IPS DF 6.9 (cell line): ENCODE measurements at regions not wholly inside any gene's neighbourhood (a gene's known extent, or its start where the extent isn't known, plus 50 kb on each side); places are given as distances from the start of the nearest gene placed in this dataset.

Experiments
- DNase-seq: peaks from one replicate; pipeline ENCODE4 v3.0.0-alpha.2; 2013; ENCODE audit warnings: low read depth, low spot score
- H3K27ac ChIP-seq: one replicate; pipeline ENCODE4 v1.5.1; 2013; ENCODE audit warnings: low read length, control low read depth
- H3K27me3 ChIP-seq: 2 replicates; pipeline ENCODE4 v1.6.1; 2013; ENCODE audit warnings: mild to moderate bottlenecking, low read length; ENCODE audit not compliant: control insufficient read depth, insufficient read depth
- H3K36me3 ChIP-seq: 2 replicates; pipeline ENCODE4 v1.6.1; 2013; ENCODE audit warnings: low read length; ENCODE audit not compliant: control insufficient read depth, insufficient read depth
- H3K4me1 ChIP-seq: 2 replicates; pipeline ENCODE4 v1.6.1; 2013; ENCODE audit warnings: low read length; ENCODE audit not compliant: control insufficient read depth, insufficient read depth
- H3K4me3 ChIP-seq: 2 replicates; pipeline ENCODE4 v1.5.1; 2013; ENCODE audit warnings: mild to moderate bottlenecking, low read length
- H3K9me3 ChIP-seq: 2 replicates; pipeline ENCODE4 v1.6.1; 2013; ENCODE audit warnings: low read length, inconsistent platforms; ENCODE audit not compliant: control insufficient read depth, insufficient read depth
- WGBS: extraction: QIAGEN DNeasy Blood & Tissue Kit; methylation state at CpG from one replicate; pipeline ENCODE4 v1.1.7; 2013; ENCODE audit warnings: mixed read lengths, missing lambda C conversion rate; ENCODE audit not compliant: insufficient read length, insufficient coverage; 5-methylcytosine and 5-hydroxymethylcytosine counted together

DNA sequence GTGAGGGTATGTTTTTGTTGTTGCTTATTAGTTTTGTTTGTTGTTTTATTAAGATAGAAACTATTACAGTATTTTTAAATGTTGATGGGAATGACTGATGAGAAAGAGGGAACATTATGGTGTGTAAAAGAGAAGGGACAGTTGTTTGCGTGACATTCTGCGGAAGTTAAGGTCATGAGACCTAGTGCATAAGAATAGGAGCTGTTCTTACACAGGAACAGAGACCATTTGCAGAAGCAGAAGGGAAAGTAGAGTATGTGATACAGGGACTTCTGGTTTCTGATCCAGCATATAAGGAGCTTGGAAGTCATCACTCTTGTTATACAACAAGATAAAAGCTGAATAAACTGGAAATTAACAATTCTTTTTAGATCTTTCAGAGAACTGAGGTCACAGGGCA is 299.2 kb upstream of the API5 start:
- no peaks in the 10 kb centered on the region for H3K36me3 ChIP-seq
- no peak for DNase-seq
- no CpG with 5 or more reads among the region's 2 CpGs for WGBS
- H3K4me1 ChIP-seq = no peaks in the 10 kb centered on the region
- no peak overlapping the region for H3K27ac ChIP-seq
- no peaks in the 10 kb centered on the region; the same call in 1 of the 2 replicates for H3K9me3 ChIP-seq
- H3K4me3 ChIP-seq = no peak overlapping the region
- no peaks in the 10 kb centered on the region for H3K27me3 ChIP-seq

DNA sequence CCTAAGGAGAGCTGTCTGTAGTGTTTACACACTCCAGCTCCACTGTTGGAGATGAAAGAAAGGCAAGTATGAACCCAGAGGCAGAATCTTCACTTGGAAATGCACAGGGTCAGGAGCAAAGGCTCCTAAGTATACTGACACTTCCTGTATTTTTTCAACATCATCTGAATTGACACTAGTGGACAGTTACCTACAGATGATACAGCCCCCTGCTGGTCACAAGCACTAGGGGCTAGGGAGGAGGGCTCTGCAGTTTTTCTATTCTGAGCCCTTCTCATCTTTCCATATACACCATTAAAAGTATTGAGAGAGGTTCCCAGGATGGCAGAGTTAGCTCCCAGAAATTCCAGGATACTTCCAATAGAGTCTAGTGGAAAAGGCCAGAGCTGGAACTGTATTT is 290.3 kb upstream of the API5 start:
- H3K4me3 ChIP-seq = no peak overlapping the region
- H3K36me3 ChIP-seq = no peaks in the 10 kb centered on the region
- DNase-seq = no peak

DNA sequence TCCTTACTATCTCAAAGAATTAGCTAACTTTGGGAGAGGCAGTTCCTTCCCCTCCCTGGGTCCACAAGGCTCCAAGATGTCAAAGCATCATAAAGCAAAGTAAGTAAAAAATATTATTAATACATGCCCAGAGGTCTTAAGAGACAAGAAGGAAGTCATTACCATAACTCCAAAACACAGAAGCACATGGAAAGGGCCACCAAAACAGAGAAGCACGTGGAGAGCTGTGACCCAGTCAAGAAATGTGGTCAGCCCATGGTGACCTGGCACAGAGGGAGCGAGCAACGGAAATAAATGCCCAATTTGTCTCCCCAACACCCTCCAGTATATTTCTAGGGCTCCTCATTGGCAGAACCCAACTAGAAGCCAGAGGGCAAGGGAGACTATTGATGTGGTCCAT is 277.5 kb upstream of the API5 start:
- Histone ChIP-seq H3K27ac (no peak overlapping the region), H3K4me3 (no peak overlapping the region), H3K36me3 (no peaks in the 10 kb centered on the region), H3K4me1 (no peaks in the 10 kb centered on the region; the same call in 1 of the 2 replicates), H3K9me3 (no peaks in the 10 kb centered on the region), H3K27me3 (no peaks in the 10 kb centered on the region)
- no CpG with 5 or more reads among the region's 3 CpGs for WGBS
- DNase-seq = no peak

More for the DNA sequence above, 290.3 kb upstream of the API5 start:
- H3K27ac ChIP-seq = no peak overlapping the region
- no peaks in the 10 kb centered on the region for H3K27me3 ChIP-seq
- H3K4me1 ChIP-seq = no peaks in the 10 kb centered on the region
- H3K9me3 ChIP-seq = no peaks in the 10 kb centered on the region; the same call in 1 of the 2 replicates

DNA sequence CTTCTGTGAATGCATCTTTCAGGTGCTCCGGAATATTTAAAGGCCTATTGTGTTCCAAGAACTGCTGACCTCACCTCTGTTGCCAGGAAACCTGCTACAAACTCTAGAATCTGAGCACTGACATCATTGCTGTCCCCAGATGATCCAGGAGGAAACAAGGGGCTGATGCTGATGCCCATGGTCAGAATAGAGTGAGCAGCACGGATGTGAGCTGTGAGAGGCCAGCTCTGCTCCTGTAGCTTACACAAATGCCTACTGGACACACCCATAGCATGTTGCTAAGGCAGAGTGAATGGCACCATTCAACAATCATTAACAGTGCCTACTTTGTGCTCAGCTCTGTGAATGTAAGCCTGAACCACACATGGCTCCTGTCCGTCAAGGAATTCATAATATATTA is 276.7 kb upstream of the API5 start:
- H3K4me3 ChIP-seq = no peak overlapping the region
- H3K27ac ChIP-seq = no peak overlapping the region
- no peak for DNase-seq
- H3K4me1 ChIP-seq = no peaks in the 10 kb centered on the region; the same call in 1 of the 2 replicates
- no CpG with 5 or more reads among the region's 3 CpGs for WGBS
- no peaks in the 10 kb centered on the region for H3K9me3 ChIP-seq
- H3K36me3 ChIP-seq = no peaks in the 10 kb centered on the region
- no peaks in the 10 kb centered on the region for H3K27me3 ChIP-seq

DNA sequence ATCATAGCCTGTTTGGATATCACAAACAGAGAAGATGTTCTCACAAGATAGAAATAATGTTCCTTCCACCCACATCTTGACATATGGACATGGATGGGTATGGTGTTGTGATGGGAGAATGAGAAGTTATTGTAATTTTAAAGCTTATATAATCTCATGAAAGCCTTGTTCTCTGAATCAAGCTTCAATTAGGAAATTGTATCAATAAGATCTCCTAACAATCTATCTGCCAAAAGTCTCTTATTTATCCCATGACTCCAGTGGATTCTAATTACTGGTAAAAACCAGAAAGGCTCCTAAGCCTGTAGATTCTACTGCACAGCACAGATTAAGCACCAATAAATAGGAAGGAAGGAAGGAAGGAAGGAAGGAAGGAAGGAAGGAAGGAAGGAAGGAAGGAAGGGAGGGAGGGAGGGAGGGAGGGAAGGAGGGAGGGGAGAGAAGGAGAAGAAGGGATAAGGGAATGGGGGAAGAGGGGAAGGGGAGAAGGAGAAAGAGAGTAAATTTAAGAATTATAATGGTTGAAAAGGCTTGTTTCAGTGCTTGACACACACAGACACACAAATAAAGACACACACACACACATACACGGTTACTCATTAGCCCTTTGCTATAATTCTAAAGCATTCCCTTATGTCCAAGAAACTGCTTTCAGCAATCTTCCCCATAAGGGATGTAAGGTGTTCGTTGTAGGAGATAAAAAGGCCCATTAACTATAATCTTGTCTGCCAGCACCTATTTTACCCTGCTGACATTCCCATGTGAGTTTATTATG is 258.0 kb upstream of the API5 start:
- Histone ChIP-seq H3K4me1 (no peaks in the 10 kb centered on the region), H3K9me3 (no peaks in the 10 kb centered on the region; the same call in 1 of the 2 replicates), H3K27me3 (no peaks in the 10 kb centered on the region), H3K27ac (no peak overlapping the region), H3K36me3 (no peaks in the 10 kb centered on the region), H3K4me3 (no peak overlapping the region)
- no CpG with 5 or more reads among the region's 2 CpGs for WGBS
- no peak for DNase-seq

DNA sequence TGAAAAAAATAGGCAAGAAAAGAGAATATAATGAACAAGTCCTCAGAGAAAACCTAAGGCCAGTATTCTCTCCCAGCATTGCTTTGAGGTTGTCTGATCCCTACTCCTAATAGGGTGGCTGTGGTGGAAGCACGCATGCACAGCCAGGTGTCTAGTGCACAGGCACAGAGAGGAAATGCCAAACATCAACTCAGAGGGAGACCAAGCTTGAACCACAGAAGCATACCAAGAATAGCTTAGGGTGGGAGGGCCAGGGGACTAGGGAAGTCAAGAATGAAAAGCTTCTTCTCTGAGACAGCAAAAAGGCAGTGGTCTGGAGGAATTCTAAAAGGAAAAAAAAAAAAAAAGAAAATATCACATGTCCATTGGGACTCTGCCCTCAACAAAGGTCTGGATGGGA is 244.1 kb upstream of the API5 start:
- H3K36me3 ChIP-seq = no peaks in the 10 kb centered on the region
- no peaks in the 10 kb centered on the region for H3K27me3 ChIP-seq
- H3K27ac ChIP-seq = no peak overlapping the region
- H3K4me3 ChIP-seq = no peak overlapping the region
- no peak for DNase-seq
- WGBS = no CpG with 5 or more reads among the region's 1 CpG
- H3K4me1 ChIP-seq = 0 out of 2 replicates have a peak, but pooled peaks cover 1% of the 10 kb centered on the region
- H3K9me3 ChIP-seq = no peaks in the 10 kb centered on the region

DNA sequence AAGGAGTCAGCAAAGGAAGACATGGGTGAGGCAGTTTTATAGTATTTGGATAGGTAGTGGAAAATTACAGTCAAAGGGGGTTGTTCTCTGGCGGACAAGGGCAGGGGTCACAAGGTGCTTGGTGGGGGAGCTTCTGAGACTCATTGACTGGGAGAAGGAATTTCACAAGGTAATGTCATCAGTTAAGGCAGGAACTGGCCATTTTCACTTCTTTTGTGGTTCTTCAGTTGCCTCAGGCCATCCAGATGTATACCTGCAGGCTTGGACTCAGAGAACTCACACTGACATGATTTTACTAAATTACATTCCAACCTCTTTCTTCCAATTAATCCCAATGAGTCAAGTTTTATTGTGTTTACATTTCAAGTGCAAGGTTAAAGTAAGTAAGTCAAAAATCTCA is 240.5 kb upstream of the API5 start:
- no CpG with 5 or more reads among the region's 1 CpG for WGBS

DNA sequence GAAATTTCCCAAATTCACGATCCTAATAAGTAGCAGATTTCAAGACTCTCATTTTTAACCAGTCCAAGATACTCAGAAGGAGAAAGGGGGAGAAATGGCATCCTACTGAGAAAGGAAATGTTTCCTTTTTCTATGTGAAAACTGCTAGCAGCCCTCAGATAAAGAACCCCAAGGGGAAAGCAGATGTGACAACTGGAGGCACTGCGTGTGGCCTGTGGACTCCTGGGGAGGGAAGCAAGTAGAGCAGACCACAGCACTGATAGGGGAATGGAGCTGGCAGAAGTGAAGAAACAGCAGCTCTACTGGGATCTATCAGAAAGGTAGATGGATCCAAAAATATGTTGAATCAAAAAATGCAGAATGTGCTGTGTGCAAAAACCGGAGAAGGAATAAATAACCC is 239.7 kb upstream of the API5 start:
- no peaks in the 10 kb centered on the region; the same call in 1 of the 2 replicates for H3K9me3 ChIP-seq
- 0 out of 2 replicates have a peak, but pooled peaks cover 1% of the 10 kb centered on the region for H3K4me1 ChIP-seq
- no CpG with 5 or more reads among the region's 3 CpGs for WGBS
- H3K4me3 ChIP-seq = no peak overlapping the region
- H3K36me3 ChIP-seq = no peaks in the 10 kb centered on the region
- H3K27ac ChIP-seq = no peak overlapping the region
- H3K27me3 ChIP-seq = no peaks in the 10 kb centered on the region
- no peak for DNase-seq

More for the DNA sequence above, 240.5 kb upstream of the API5 start:
- Histone ChIP-seq H3K27me3 (no peaks in the 10 kb centered on the region), H3K4me1 (0 out of 2 replicates have a peak, but pooled peaks cover 1% of the 10 kb centered on the region), H3K9me3 (no peaks in the 10 kb centered on the region; the same call in 1 of the 2 replicates), H3K4me3 (no peak overlapping the region), H3K36me3 (no peaks in the 10 kb centered on the region), H3K27ac (no peak overlapping the region)
- DNase-seq = no peak

DNA sequence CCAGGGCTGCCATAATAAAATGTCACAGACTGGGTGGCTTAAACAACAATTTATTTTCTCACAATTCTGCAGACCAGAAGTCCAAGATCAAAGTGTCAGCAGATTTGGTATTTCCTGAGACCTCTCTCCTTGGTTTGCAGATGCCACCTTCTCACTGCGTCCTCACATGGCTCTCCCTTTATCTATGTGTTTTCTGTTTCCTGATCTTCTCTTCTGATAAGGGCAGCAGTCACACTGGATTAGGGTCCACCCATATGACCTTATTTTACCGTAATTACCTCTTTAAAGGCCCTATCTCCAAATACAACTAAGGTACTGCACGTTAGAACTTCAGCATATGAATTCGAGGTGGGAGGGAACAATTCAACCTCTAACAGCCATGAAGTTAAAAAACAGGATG is 238.9 kb upstream of the API5 start:
- no peak overlapping the region for H3K27ac ChIP-seq
- WGBS = no CpG with 5 or more reads among the region's 4 CpGs
- DNase-seq = no peak

DNA sequence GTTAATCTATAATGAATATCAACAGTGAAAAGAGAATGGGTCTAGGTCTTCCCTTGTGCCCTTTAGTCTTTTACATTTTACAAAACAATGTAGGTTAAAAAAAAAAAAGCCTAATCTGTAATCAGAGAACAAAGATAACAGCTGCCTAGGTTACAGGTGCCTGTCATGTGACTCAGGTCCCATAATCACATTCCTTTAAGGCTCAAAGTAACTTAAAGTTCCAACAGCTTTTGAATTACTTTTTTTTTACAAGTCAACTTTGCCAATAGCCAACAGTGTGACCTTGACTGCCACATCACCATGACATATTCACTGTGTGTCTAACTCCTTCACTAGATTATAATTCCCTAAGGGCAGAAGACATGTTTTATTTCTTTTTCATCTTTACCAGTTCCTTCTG is 237.0 kb upstream of the API5 start:
- no peak for DNase-seq
- Histone ChIP-seq H3K4me3 (no peak overlapping the region), H3K27ac (no peak overlapping the region), H3K36me3 (no peaks in the 10 kb centered on the region), H3K9me3 (no peaks in the 10 kb centered on the region; the same call in 1 of the 2 replicates), H3K27me3 (no peaks in the 10 kb centered on the region), H3K4me1 (0 out of 2 replicates have a peak, but pooled peaks cover 1% of the 10 kb centered on the region)

More for the DNA sequence above, 238.9 kb upstream of the API5 start:
- Histone ChIP-seq H3K27me3 (no peaks in the 10 kb centered on the region), H3K4me3 (no peak overlapping the region), H3K4me1 (0 out of 2 replicates have a peak, but pooled peaks cover 1% of the 10 kb centered on the region), H3K9me3 (no peaks in the 10 kb centered on the region; the same call in 1 of the 2 replicates), H3K36me3 (no peaks in the 10 kb centered on the region)

DNA sequence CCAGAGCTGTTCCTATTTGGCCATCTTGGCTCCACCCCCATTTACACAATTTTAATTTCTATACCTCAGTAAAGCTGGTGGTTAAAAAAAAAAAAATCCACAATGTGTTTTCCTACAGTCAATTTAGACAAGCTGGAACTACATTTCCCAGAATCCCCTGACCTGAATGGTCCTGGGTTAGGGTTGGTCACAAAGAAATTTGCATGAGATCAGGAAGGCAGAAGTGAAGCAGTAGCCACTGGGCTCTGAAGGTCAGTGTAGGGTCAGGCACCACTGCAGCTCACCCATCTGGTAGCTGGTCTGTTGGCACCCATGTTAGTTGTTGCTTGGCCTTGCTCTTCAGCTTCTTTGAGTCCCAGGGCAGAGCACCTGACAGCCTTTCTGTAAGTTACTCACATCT is 210.7 kb upstream of the API5 start:
- no peaks in the 10 kb centered on the region for H3K4me1 ChIP-seq
- no peak overlapping the region for H3K4me3 ChIP-seq
- H3K27ac ChIP-seq = no peak overlapping the region
- no peaks in the 10 kb centered on the region for H3K27me3 ChIP-seq
- H3K9me3 ChIP-seq = no peaks in the 10 kb centered on the region
- H3K36me3 ChIP-seq = no peaks in the 10 kb centered on the region
- DNase-seq = no peak
